ENCODE measurements at regions not wholly inside any gene's neighbourhood (a gene's known extent, or its start where the extent isn't known, plus 50 kb on each side); places are given as distances from the start of the nearest gene placed in this dataset.
"Not testable (repeated sequence)": the region's sequence is repeated elsewhere in the genome, so short reads cannot be mapped to it uniquely, and the experiment has no call there.

DNA sequence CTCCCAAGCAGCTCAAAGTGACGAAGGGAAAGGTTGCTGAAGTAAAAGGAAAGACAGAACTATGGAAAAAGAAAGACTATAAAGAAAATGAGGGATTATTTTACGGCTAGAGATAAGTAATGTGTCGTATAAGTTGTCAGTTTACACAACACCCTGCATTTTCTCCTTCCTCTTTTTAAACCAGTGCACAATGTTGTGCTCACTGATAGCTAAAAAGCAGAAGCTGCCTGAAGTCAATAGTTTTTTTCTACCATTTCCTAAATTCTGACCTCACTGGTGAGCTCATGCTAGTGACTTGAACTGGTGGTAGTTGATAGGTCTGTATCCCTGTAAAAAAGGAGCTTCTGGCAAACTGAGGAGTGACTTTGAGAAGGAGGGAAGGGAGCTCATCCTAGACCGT is 368.6 kb upstream of the GBE1 start:
- FAIRE-seq = no peak
- Histone ChIP-seq H3K36me3 (ENCODE audit: control insufficient read depth, insufficient read depth, low read length) (no peaks in the 10 kb centered on the region), H3K27me3 (ENCODE audit: control insufficient read depth, insufficient read depth, low read length) (no peaks in the 10 kb centered on the region), H3K4me3 (ENCODE audit: low read depth, low read length) (no peak overlapping the region)
- no peak for DNase-seq (ENCODE audit: low read depth)
- no peak for TF ChIP-seq CTCF (IDR thresholded peaks at IDR 0.05; ENCODE audit: insufficient read depth, low read length, severe bottlenecking)

DNA sequence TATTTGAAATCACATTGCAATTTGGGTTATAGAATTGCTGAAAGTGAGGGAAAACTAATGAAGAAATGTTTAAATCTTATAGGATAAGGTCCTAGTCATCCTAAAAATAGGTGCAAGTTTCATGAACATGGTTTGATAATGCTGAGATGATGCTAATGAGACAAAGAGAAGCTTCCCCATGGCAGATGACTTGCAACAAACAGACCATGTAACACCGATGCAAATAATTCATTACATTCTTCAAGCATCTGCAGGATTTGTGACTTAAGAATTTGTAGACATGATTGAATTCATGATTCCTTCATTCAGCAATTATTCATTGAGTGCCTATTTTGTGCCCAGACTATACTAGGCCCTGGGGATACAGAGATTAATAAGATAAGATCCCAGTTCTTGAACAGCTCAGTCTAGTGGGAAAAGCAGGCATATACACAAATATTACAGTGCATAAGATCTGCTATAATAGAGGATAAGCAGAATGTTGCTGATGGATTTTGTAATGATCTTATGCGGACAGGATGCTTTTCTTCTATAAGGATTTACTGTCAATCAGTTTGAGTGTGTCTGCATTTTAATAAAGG is 367.9 kb upstream of the GBE1 start:
- no peak for TF ChIP-seq CTCF (IDR thresholded peaks at IDR 0.05; ENCODE audit: insufficient read depth, low read length, severe bottlenecking)
- no peaks in the 10 kb centered on the region for H3K36me3 ChIP-seq (ENCODE audit: control insufficient read depth, insufficient read depth, low read length)
- DNase-seq (ENCODE audit: low read depth) (no peak), FAIRE-seq (no peak)
- no peak overlapping the region for H3K4me3 ChIP-seq (ENCODE audit: low read depth, low read length)
- no peaks in the 10 kb centered on the region for H3K27me3 ChIP-seq (ENCODE audit: control insufficient read depth, insufficient read depth, low read length)

DNA sequence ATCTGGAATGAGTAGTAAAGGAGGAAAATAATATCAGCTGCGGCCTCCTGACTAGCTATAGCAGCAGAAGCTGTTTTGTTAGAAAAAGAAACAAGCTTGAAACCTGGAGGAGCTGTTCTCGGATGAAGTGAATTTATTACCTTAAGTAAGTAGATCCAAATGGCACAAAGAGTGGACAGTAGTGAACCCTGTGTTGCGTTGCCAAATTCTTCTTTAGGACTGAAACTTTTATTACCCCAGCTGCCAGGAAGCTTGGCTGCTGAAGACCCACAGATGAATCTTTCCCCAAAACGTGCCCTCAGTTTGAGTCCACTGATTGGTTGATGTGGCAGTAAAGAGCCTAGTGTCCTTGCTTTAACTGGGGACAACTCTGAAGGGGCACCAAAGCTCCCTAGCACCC is 366.8 kb upstream of the GBE1 start:
- no peak for DNase-seq (ENCODE audit: low read depth)
- Histone ChIP-seq H3K27me3 (ENCODE audit: control insufficient read depth, insufficient read depth, low read length) (no peaks in the 10 kb centered on the region), H3K36me3 (ENCODE audit: control insufficient read depth, insufficient read depth, low read length) (no peaks in the 10 kb centered on the region), H3K4me3 (ENCODE audit: low read depth, low read length) (no peak overlapping the region)
- no peak for FAIRE-seq
- no peak for TF ChIP-seq CTCF (IDR thresholded peaks at IDR 0.05; ENCODE audit: insufficient read depth, low read length, severe bottlenecking)

DNA sequence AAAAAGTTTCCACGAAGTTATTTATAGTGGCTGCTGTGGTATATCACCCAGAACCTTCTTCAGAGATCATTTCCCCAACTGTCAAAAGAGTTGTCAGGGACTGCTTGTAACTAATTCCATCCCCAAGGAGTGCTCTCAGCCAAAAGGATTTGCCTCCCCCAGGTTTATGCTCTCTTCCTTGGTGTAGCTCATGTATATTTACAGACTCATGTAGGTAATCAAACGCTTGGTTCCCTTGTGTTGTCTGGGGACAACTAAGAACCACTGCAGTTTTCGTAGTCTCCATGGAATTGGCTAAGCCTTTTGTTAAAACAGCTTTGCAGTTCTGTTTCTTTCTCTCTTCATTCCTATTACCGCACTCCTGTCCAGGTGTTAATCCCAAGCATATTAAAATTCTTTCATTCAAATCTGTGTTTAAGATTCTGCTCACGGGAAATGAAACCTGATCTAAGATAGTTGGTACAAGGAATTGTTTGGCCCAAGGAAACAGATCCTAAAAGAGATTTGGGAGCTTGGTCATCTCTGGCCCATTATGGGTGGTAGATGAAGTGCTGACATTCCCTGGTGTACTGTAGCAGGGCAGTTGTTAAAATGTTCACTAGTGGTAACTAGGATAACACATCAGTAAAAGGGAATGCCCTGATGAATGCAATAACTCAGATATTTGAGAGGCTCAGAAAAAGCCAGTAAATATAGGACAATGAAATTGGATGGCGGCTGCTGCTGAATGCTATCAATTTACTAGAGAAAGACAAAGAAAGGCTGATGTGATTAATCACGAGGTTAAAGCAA is 361.3 kb upstream of the GBE1 start:
- no peaks in the 10 kb centered on the region for H3K36me3 ChIP-seq (ENCODE audit: control insufficient read depth, insufficient read depth, low read length)
- DNase-seq (ENCODE audit: low read depth) (no peak), FAIRE-seq (no peak)
- H3K27me3 ChIP-seq (ENCODE audit: control insufficient read depth, insufficient read depth, low read length) = no peaks in the 10 kb centered on the region
- TF ChIP-seq CTCF (IDR thresholded peaks at IDR 0.05; ENCODE audit: insufficient read depth, low read length, severe bottlenecking) = no peak
- H3K4me3 ChIP-seq (ENCODE audit: low read depth, low read length) = no peak overlapping the region

GRCh38 chr3:82114589-82114988 is 353.1 kb upstream of the GBE1 start:
- no peak for TF ChIP-seq CTCF (IDR thresholded peaks at IDR 0.05; ENCODE audit: insufficient read depth, low read length, severe bottlenecking)
- Histone ChIP-seq H3K4me3 (ENCODE audit: low read depth, low read length) (no peak overlapping the region), H3K36me3 (ENCODE audit: control insufficient read depth, insufficient read depth, low read length) (no peaks in the 10 kb centered on the region), H3K27me3 (ENCODE audit: control insufficient read depth, insufficient read depth, low read length) (no peaks in the 10 kb centered on the region)
- DNase-seq (ENCODE audit: low read depth) (no peak), FAIRE-seq (no peak)

GRCh38 chr3:82110721-82111120 is 349.3 kb upstream of the GBE1 start:
- H3K36me3 ChIP-seq (ENCODE audit: control insufficient read depth, insufficient read depth, low read length); DNase-seq (ENCODE audit: low read depth); FAIRE-seq; H3K4me3 ChIP-seq (ENCODE audit: low read depth, low read length); H3K27me3 ChIP-seq (ENCODE audit: control insufficient read depth, insufficient read depth, low read length): not testable (repeated sequence)

All from bronchial epithelial cell (primary cell).